ENCODE measurements at regions not wholly inside any gene's neighbourhood (a gene's known extent, or its start where the extent isn't known, plus 50 kb on each side); places are given as distances from the start of the nearest gene placed in this dataset.

- H3K4me1 ChIP-seq (ENCODE audit: control insufficient read depth in 1 of 2, insufficient read depth in 2 of 2, low read length in 2 of 2): no peaks in the 10 kb centered on the region
- H3K27me3 Mint-ChIP-seq (ENCODE audit: low read depth in 3 of 3): peaks cover 0 to 4% (median 1%) of the 10 kb centered on the region in 3 donors
- no peaks in the 10 kb centered on the region for H3K36me3 Mint-ChIP-seq
- H3K4me1 Mint-ChIP-seq: no peaks in the 10 kb centered on the region
- H3K79me2 ChIP-seq (ENCODE audit: insufficient read depth, low read length): no peaks in the 10 kb centered on the region
- H2AFZ ChIP-seq (ENCODE audit: insufficient read depth, low read depth, low read length, poor library complexity, severe bottlenecking): no peak overlapping the region
- no peaks in the 10 kb centered on the region for H3K27me3 ChIP-seq (ENCODE audit: control insufficient read depth in 2 of 2, insufficient read depth in 2 of 2, low read length in 2 of 2)
- no peak overlapping the region for H3K27ac Mint-ChIP-seq
- intact Hi-C loops (cut with micrococcal nuclease): no loop called here
- no peaks in the 10 kb centered on the region for H4K20me1 ChIP-seq (ENCODE audit: insufficient read depth, low read length)
- H3K4me3 ChIP-seq (replicated peaks in 1 of 3; ENCODE audit: low read depth in 2 of 3, low read length in 3 of 3): no peak overlapping the region
- H3K27ac ChIP-seq (ENCODE audit: low read depth in 1 of 2, low read length in 2 of 2): no peak overlapping the region
- H3K4me3 Mint-ChIP-seq: no peak overlapping the region
- no peaks in the 10 kb centered on the region for H3K9me3 ChIP-seq (replicated peaks in 1 of 2; ENCODE audit: control insufficient read depth in 1 of 2, insufficient read depth in 1 of 2, low read length in 2 of 2)
- no peak for TF ChIP-seq CTCF (IDR thresholded peaks at IDR 0.05)
- no peaks in the 10 kb centered on the region for H3K36me3 ChIP-seq (replicated peaks in 1 of 2; ENCODE audit: control insufficient read depth in 1 of 2, insufficient read depth in 2 of 2, low read length in 2 of 2)
- no CpG with 5 or more reads among the region's 2 CpGs for WGBS (ENCODE audit: insufficient coverage)
- H3K4me2 ChIP-seq (replicated peaks; ENCODE audit: extremely low read depth, low read length, poor library complexity, severe bottlenecking): no peak overlapping the region
- no peak overlapping the region for H3K9ac ChIP-seq (ENCODE audit: insufficient read depth, low read length, poor library complexity, severe bottlenecking)
- no peak for DNase-seq
- H3K9me3 Mint-ChIP-seq: peaks cover 0 to 2% (median 0%) of the 10 kb centered on the region in 7 donors
These were observed 104.6 kb downstream of the LACC1 start for GRCh38 chr13:43984292-43984691.

- DNase-seq: no peak
- no peak for TF ChIP-seq CTCF (IDR thresholded peaks at IDR 0.05)
- no peaks in the 10 kb centered on the region for H3K9me3 ChIP-seq (replicated peaks in 1 of 2; ENCODE audit: control insufficient read depth in 1 of 2, insufficient read depth in 1 of 2, low read length in 2 of 2)
- Mint-ChIP-seq H3K27ac (no peak overlapping the region), H3K4me3 (no peak overlapping the region), H3K4me1 (no peaks in the 10 kb centered on the region), H3K36me3 (no peaks in the 10 kb centered on the region), H3K27me3 (ENCODE audit: low read depth in 3 of 3) (peaks cover 0 to 4% (median 1%) of the 10 kb centered on the region in 3 donors), H3K9me3 (no peaks in the 10 kb centered on the region)
- H3K4me1 ChIP-seq (ENCODE audit: control insufficient read depth in 1 of 2, insufficient read depth in 2 of 2, low read length in 2 of 2): no peaks in the 10 kb centered on the region
- no peak overlapping the region for H3K4me2 ChIP-seq (replicated peaks; ENCODE audit: extremely low read depth, low read length, poor library complexity, severe bottlenecking)
- H3K4me3 ChIP-seq (replicated peaks in 1 of 3; ENCODE audit: low read depth in 2 of 3, low read length in 3 of 3): no peak overlapping the region
- no peaks in the 10 kb centered on the region for H3K27me3 ChIP-seq (ENCODE audit: control insufficient read depth in 2 of 2, insufficient read depth in 2 of 2, low read length in 2 of 2)
- no peaks in the 10 kb centered on the region for H3K79me2 ChIP-seq (ENCODE audit: insufficient read depth, low read length)
- WGBS (ENCODE audit: insufficient coverage): 92% methylated on average over 3 of the region's 5 CpGs
- H3K9ac ChIP-seq (ENCODE audit: insufficient read depth, low read length, poor library complexity, severe bottlenecking): no peak overlapping the region
- intact Hi-C loops (cut with micrococcal nuclease): no loop called here
- H3K27ac ChIP-seq (ENCODE audit: low read depth in 1 of 2, low read length in 2 of 2): no peak overlapping the region
- no peaks in the 10 kb centered on the region for H3K36me3 ChIP-seq (replicated peaks in 1 of 2; ENCODE audit: control insufficient read depth in 1 of 2, insufficient read depth in 2 of 2, low read length in 2 of 2)
- no peak overlapping the region for H2AFZ ChIP-seq (ENCODE audit: insufficient read depth, low read depth, low read length, poor library complexity, severe bottlenecking)
- H4K20me1 ChIP-seq (ENCODE audit: insufficient read depth, low read length): no peaks in the 10 kb centered on the region
These were observed 105.8 kb downstream of the LACC1 start for GRCh38 chr13:43985422-43986072.
